ENCODE measurements at regions not wholly inside any gene's neighbourhood (a gene's known extent, or its start where the extent isn't known, plus 50 kb on each side); places are given as distances from the start of the nearest gene placed in this dataset.

- TF ChIP-seq, protein P1, sequence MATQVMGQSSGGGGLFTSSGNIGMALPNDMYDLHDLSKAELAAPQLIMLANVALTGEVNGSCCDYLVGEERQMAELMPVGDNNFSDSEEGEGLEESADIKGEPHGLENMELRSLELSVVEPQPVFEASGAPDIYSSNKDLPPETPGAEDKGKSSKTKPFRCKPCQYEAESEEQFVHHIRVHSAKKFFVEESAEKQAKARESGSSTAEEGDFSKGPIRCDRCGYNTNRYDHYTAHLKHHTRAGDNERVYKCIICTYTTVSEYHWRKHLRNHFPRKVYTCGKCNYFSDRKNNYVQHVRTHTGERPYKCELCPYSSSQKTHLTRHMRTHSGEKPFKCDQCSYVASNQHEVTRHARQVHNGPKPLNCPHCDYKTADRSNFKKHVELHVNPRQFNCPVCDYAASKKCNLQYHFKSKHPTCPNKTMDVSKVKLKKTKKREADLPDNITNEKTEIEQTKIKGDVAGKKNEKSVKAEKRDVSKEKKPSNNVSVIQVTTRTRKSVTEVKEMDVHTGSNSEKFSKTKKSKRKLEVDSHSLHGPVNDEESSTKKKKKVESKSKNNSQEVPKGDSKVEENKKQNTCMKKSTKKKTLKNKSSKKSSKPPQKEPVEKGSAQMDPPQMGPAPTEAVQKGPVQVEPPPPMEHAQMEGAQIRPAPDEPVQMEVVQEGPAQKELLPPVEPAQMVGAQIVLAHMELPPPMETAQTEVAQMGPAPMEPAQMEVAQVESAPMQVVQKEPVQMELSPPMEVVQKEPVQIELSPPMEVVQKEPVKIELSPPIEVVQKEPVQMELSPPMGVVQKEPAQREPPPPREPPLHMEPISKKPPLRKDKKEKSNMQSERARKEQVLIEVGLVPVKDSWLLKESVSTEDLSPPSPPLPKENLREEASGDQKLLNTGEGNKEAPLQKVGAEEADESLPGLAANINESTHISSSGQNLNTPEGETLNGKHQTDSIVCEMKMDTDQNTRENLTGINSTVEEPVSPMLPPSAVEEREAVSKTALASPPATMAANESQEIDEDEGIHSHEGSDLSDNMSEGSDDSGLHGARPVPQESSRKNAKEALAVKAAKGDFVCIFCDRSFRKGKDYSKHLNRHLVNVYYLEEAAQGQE (IDR thresholded peaks at IDR 0.05): no peak
- TF ChIP-seq NR3C1 (IDR thresholded peaks at IDR 0.05): no peak
- TF ChIP-seq, protein P2, sequence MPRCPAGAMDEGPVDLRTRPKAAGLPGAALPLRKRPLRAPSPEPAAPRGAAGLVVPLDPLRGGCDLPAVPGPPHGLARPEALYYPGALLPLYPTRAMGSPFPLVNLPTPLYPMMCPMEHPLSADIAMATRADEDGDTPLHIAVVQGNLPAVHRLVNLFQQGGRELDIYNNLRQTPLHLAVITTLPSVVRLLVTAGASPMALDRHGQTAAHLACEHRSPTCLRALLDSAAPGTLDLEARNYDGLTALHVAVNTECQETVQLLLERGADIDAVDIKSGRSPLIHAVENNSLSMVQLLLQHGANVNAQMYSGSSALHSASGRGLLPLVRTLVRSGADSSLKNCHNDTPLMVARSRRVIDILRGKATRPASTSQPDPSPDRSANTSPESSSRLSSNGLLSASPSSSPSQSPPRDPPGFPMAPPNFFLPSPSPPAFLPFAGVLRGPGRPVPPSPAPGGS (IDR thresholded peaks at IDR 0.05): no peak
- no peak for TF ChIP-seq PHF8 (IDR thresholded peaks at IDR 0.05; ENCODE audit: borderline replicate concordance, low read depth)
- TF ChIP-seq USF2 (IDR thresholded peaks at IDR 0.05): no peak
Measured at GRCh38 chr16:86214326-86215232, 295.7 kb upstream of the FOXF1 start (continued).

GRCh38 chr16:86215233-86215978 is 294.9 kb upstream of the FOXF1 start:
- TF ChIP-seq, protein P3, sequence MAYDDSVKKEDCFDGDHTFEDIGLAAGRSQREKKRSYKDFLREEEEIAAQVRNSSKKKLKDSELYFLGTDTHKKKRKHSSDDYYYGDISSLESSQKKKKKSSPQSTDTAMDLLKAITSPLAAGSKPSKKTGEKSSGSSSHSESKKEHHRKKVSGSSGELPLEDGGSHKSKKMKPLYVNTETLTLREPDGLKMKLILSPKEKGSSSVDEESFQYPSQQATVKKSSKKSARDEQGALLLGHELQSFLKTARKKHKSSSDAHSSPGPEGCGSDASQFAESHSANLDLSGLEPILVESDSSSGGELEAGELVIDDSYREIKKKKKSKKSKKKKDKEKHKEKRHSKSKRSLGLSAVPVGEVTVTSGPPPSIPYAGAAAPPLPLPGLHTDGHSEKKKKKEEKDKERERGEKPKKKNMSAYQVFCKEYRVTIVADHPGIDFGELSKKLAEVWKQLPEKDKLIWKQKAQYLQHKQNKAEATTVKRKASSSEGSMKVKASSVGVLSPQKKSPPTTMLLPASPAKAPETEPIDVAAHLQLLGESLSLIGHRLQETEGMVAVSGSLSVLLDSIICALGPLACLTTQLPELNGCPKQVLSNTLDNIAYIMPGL (CRISPR knock-in tag; IDR thresholded peaks at IDR 0.05; ENCODE audit: borderline replicate concordance): no peak
- TF ChIP-seq TFCP2L1 (CRISPR knock-in tag; IDR thresholded peaks at IDR 0.05): no peak
- no peak for TF ChIP-seq RARB (CRISPR knock-in tag; IDR thresholded peaks at IDR 0.05)
- TF ChIP-seq MAX (IDR thresholded peaks at IDR 0.05): no peak
- CTCF ChIA-PET: interaction anchor here (1.1 kb wide), 1 partner anchor 37 kb away, joined by 3 read pairs; no protein-coding TSS in a partner anchor
- POLR2A ChIA-PET: no interaction called here
- H3K4me1 ChIP-seq: no peaks in the 10 kb centered on the region
- H3K4me3 ChIP-seq: no peak overlapping the region
- ATAC-seq (no peak), FAIRE-seq (no peak), DNase-seq (ENCODE audit: low read depth in 1 of 2, low spot score in 1 of 2) (no peak)
- 0 out of 3 replicates have a peak, but pooled peaks cover 3% of the 10 kb centered on the region for H3K9me3 ChIP-seq
- H3K27ac ChIP-seq: no peak overlapping the region
- WGBS (ENCODE audit: missing lambda C conversion rate): 29% methylated on average over 12 of the region's 13 CpGs
- H3K4me2 ChIP-seq: no peak overlapping the region

DNA sequence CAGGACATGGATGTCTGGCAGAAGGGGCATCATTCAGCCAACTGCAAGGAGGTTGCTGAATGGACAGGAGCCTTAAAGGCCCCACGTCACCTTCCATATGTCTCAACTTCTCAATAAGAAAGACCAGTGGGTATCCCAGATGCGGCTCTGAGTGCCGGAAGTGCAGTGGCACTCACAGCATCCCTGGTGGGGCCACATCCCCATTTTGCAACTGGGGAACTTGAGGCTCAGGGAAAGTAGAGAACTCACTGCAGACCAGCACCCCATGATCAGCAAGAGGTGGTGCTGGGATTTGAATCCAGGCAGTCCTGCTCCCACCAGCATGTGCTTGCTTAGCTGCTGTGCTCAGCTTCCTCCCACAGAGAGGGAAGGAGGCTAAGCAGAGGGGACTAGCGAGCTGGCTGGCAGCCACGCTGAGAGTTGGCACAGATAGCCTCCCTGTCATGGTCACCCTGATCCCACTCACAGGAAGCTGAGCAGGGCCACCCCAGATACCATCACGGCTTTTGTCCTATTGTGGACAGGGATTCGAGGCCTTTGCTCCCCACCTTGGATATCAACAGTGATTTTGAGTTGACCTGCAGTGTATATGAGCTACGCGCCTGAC is 294.2 kb upstream of the FOXF1 start:
- Histone ChIP-seq H3K4me2 (no peak overlapping the region), H3K4me1 (no peaks in the 10 kb centered on the region), H3K4me3 (no peak overlapping the region), H3K9me3 (0 out of 3 replicates have a peak, but pooled peaks cover 3% of the 10 kb centered on the region), H3K27ac (no peak overlapping the region)
- ATAC-seq (no peak), DNase-seq (ENCODE audit: low read depth in 1 of 2, low spot score in 1 of 2) (no peak), FAIRE-seq (no peak)
- WGBS (ENCODE audit: missing lambda C conversion rate): 33% methylated on average over 7 of the region's 9 CpGs
- ChIA-PET POLR2A (no interaction called here), CTCF (no interaction called here)
- TF ChIP-seq CEBPB (IDR thresholded peaks at IDR 0.05): no peak

All from A549 (cell line).